OCI-LY7 (cell line): ENCODE measurements at regions not wholly inside any gene's neighbourhood (a gene's known extent, or its start where the extent isn't known, plus 50 kb on each side); places are given as distances from the start of the nearest gene placed in this dataset.

ENCODE experiments used
- CTCF ChIP-seq: fragments of 200-600 bp; sonication (generic); conservative IDR thresholded peaks from 2 replicates; pipeline ENCODE4 v1.5.1; 2014; ENCODE audit warnings: mild to moderate bottlenecking, antibody characterized with exemption, low read length, moderate library complexity, mixed read lengths
- EZH2phosphoT487 ChIP-seq: fragments of 200-600 bp; sonication (generic); IDR thresholded peaks from 2 replicates; pipeline ENCODE4 v1.6.1; 2018; ENCODE audit warnings: low read depth, borderline replicate concordance, mild to moderate bottlenecking, mixed run types, antibody characterized with exemption, low read length, moderate library complexity, mixed read lengths

DNA sequence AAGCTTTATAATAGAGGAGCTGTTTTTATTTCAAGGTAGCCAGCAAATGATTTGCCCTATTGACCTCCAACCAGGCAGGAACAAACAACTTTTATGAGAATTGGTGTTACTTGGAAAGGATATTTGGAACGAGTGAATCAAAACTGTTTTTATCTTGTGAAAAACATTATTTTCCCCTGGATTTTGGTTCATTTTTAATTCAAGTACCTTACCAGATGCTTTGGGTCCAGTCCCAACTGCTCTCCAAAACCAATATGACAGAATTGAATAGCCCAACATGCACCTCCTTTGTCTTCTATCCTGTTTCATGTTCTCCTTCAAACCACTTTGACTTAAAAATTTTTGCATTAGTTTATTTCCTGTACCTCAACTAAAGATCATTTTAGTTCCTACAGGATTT is 178.6 kb upstream of the RBMS1 start:
- no peak for TF ChIP-seq EZH2phosphoT487
- TF ChIP-seq CTCF = no peak
